ENCODE measurements at regions not wholly inside any gene's neighbourhood (a gene's known extent, or its start where the extent isn't known, plus 50 kb on each side); places are given as distances from the start of the nearest gene placed in this dataset.

DNA sequence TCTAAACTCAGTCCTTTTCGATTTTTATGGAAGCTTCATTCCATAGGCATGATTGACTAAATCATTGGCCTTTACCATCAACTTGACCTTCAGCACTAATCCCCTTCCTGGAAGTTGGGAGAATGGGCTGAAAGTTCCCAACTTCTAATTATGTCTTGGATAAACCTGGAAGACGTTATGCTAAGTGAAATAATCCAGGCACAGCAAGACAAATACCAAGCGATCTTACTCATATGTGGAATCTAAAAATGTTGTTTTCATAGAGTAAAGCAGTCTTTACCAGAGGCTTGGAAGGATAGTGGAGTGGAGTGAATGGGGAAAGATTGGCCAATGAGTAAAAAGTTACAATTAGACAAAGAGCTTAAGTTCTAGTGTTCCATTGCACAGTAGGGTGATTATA is 1453.2 kb downstream of the PLA2G4A start:
- H3K4me1 ChIP-seq (ENCODE audit: insufficient read depth, low read length, poor library complexity, severe bottlenecking): no peaks in the 10 kb centered on the region
- no peak overlapping the region for H3K4me2 ChIP-seq (ENCODE audit: low read length)
- intact Hi-C loops (cut with micrococcal nuclease; ENCODE audit: unreplicated experiment): no loop called here
- H3K36me3 ChIP-seq (ENCODE audit: insufficient read depth, low read length): no peaks in the 10 kb centered on the region
- H3K79me2 ChIP-seq (ENCODE audit: insufficient read depth, low read depth, low read length): no peaks in the 10 kb centered on the region
- ChIA-PET POLR2A (no interaction called here), CTCF (ENCODE audit: unreplicated experiment) (no interaction called here)
- no peak overlapping the region for H3K4me3 ChIP-seq (ENCODE audit: low read depth, low read length, poor library complexity, severe bottlenecking)
- no peak overlapping the region for H3K27ac ChIP-seq (ENCODE audit: low read depth, low read length, poor library complexity, severe bottlenecking)
- TF ChIP-seq EZH2phosphoT487 (IDR thresholded peaks at IDR 0.05; ENCODE audit: borderline replicate concordance, low read depth, low read length): no peak
- DNase-seq (ENCODE audit: low spot score): no peak
- no peaks in the 10 kb centered on the region for H4K20me1 ChIP-seq (ENCODE audit: insufficient read depth, low read length)
- no TSS peak for BruUV-seq (replicated peaks)
- no peak overlapping the region for H2AFZ ChIP-seq (ENCODE audit: low read length)
- H3K9me2 ChIP-seq (ENCODE audit: insufficient read depth, low read length): no peaks in the 10 kb centered on the region
- no peaks in the 10 kb centered on the region for H3K9me3 ChIP-seq (ENCODE audit: low read length)

DNA sequence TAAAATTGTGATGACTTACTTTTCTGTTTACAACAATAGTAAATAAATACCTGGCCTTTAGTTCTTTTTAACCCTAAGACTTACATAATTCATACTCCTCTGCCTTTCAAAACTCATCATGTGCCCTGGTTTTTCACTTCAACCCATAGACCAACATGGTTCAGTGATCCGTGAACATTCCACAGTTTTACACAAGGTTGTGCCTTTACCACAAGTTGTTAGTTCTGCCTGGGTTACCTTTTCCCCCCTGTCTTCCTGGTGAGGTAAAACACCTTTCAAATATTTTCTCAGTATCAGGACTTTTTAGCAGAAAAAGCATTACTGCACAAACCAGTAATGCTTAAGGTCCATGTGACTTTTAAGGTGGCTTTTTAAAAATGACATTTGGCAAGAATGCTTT is 1466.4 kb downstream of the PLA2G4A start:
- POLR2A ChIA-PET: no interaction called here
- no peaks in the 10 kb centered on the region for H3K9me2 ChIP-seq (ENCODE audit: insufficient read depth, low read length)
- H4K20me1 ChIP-seq (ENCODE audit: insufficient read depth, low read length): no peaks in the 10 kb centered on the region
- no peaks in the 10 kb centered on the region for H3K79me2 ChIP-seq (ENCODE audit: insufficient read depth, low read depth, low read length)
- no peak overlapping the region for H2AFZ ChIP-seq (ENCODE audit: low read length)
- no peak overlapping the region for H3K27ac ChIP-seq (ENCODE audit: low read depth, low read length, poor library complexity, severe bottlenecking)
- no peak overlapping the region for H3K4me2 ChIP-seq (ENCODE audit: low read length)
- CTCF ChIA-PET (ENCODE audit: unreplicated experiment): no interaction called here
- no peaks in the 10 kb centered on the region for H3K4me1 ChIP-seq (ENCODE audit: insufficient read depth, low read length, poor library complexity, severe bottlenecking)
- no peak overlapping the region for H3K4me3 ChIP-seq (ENCODE audit: low read depth, low read length, poor library complexity, severe bottlenecking)
- H3K36me3 ChIP-seq (ENCODE audit: insufficient read depth, low read length): no peaks in the 10 kb centered on the region
- TF ChIP-seq, protein P1, sequence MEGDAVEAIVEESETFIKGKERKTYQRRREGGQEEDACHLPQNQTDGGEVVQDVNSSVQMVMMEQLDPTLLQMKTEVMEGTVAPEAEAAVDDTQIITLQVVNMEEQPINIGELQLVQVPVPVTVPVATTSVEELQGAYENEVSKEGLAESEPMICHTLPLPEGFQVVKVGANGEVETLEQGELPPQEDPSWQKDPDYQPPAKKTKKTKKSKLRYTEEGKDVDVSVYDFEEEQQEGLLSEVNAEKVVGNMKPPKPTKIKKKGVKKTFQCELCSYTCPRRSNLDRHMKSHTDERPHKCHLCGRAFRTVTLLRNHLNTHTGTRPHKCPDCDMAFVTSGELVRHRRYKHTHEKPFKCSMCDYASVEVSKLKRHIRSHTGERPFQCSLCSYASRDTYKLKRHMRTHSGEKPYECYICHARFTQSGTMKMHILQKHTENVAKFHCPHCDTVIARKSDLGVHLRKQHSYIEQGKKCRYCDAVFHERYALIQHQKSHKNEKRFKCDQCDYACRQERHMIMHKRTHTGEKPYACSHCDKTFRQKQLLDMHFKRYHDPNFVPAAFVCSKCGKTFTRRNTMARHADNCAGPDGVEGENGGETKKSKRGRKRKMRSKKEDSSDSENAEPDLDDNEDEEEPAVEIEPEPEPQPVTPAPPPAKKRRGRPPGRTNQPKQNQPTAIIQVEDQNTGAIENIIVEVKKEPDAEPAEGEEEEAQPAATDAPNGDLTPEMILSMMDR (conservative IDR thresholded peaks at IDR 0.05; ENCODE audit: low read length): no peak
- no peak for TF ChIP-seq EZH2phosphoT487 (IDR thresholded peaks at IDR 0.05; ENCODE audit: borderline replicate concordance, low read depth, low read length)
- no peaks in the 10 kb centered on the region for H3K9me3 ChIP-seq (ENCODE audit: low read length)
- BruUV-seq (replicated peaks): no TSS peak
- intact Hi-C loops (cut with micrococcal nuclease; ENCODE audit: unreplicated experiment): no loop called here
- no peak for DNase-seq (ENCODE audit: low spot score)

DNA sequence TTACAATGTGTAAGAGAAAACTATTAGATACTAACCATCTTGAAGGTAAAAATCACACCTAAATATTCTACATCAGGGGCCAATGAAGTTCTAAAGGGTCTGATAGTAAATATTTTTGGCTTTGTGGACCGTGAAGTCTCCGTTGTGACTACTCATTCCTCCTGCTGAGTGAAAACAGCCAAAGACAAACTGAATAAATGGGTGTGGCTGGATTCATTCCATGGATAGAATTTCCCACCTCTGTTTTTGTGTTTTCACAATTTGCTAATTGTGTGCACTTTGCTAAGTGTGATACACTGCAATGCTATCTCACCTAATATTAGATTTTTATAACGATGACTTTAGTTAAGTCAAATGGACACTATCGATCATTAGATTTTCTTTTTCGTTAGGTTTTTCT is 1474.0 kb downstream of the PLA2G4A start:
- Histone ChIP-seq H3K4me1 (ENCODE audit: insufficient read depth, low read length, poor library complexity, severe bottlenecking) (no peaks in the 10 kb centered on the region), H3K27ac (ENCODE audit: low read depth, low read length, poor library complexity, severe bottlenecking) (no peak overlapping the region), H4K20me1 (ENCODE audit: insufficient read depth, low read length) (no peaks in the 10 kb centered on the region), H3K36me3 (ENCODE audit: insufficient read depth, low read length) (no peaks in the 10 kb centered on the region), H3K9me2 (ENCODE audit: insufficient read depth, low read length) (no peaks in the 10 kb centered on the region), H2AFZ (ENCODE audit: low read length) (no peak overlapping the region), H3K4me2 (ENCODE audit: low read length) (no peak overlapping the region), H3K4me3 (ENCODE audit: low read depth, low read length, poor library complexity, severe bottlenecking) (no peak overlapping the region), H3K79me2 (ENCODE audit: insufficient read depth, low read depth, low read length) (no peaks in the 10 kb centered on the region), H3K9me3 (ENCODE audit: low read length) (no peaks in the 10 kb centered on the region)
- no TSS peak for BruUV-seq (replicated peaks)
- DNase-seq (ENCODE audit: low spot score): no peak
- intact Hi-C loops (cut with micrococcal nuclease; ENCODE audit: unreplicated experiment): no loop called here
- TF ChIP-seq EZH2phosphoT487 (IDR thresholded peaks at IDR 0.05; ENCODE audit: borderline replicate concordance, low read depth, low read length): no peak
- TF ChIP-seq, protein P1 (conservative IDR thresholded peaks at IDR 0.05; ENCODE audit: low read length): no peak
- ChIA-PET POLR2A (no interaction called here), CTCF (ENCODE audit: unreplicated experiment) (no interaction called here)

Data from OCI-LY7 (cell line).